Left lung (tissue), 4 donors: ENCODE measurements at regions not wholly inside any gene's neighbourhood (a gene's known extent, or its start where the extent isn't known, plus 50 kb on each side); places are given as distances from the start of the nearest gene placed in this dataset.

Experiments used
- ATAC-seq: fragments of 200-7000 bp; cut with Tn5 transposase; one replicate; pipeline ENCODE4 v1.9.1; 2020; ENCODE audit warnings: moderate library complexity
- DNase-seq, 4 donors: peaks; one replicate each; pipeline ENCODE4 v3.0.0-alpha.2; 2013 to 2020
- H3K27ac ChIP-seq, 2 donors: fragments of 200-600 bp; sonication (generic) in 1 of 2; one replicate each; pipeline versions ENCODE4 v1.5.0 to v1.8.0; 2020 to 2021
- H3K27me3 ChIP-seq, 2 donors: fragments of 200-600 bp; sonication (generic) in 1 of 2; one replicate each; pipeline versions ENCODE4 v1.5.0 to v1.8.0; 2020 to 2021
- H3K36me3 ChIP-seq, 2 donors: fragments of 200-600 bp; sonication (generic) in 1 of 2; one replicate each; pipeline versions ENCODE4 v1.5.0 to v1.8.0; 2020 to 2021
- H3K4me1 ChIP-seq, 2 donors: fragments of 200-600 bp; one replicate each; pipeline ENCODE4 v1.8.0; 2021
- H3K4me3 ChIP-seq, 2 donors: fragments of 200-600 bp; sonication (generic) in 1 of 2; one replicate each; pipeline versions ENCODE4 v1.5.0 to v1.8.0; 2020 to 2021; ENCODE audit warnings: mild to moderate bottlenecking in 1 of 2
- H3K9me3 ChIP-seq, 2 donors: fragments of 200-600 bp; sonication (generic) in 1 of 2; one replicate each; pipeline versions ENCODE4 v1.5.0 to v1.8.0; 2020 to 2021
- intact Hi-C, 2 donors: fragments of 100-400 bp; cut with DNase I; formaldehyde crosslinking; loops; one replicate each; pipeline versions ENCODE4 v1.11.2 to v1.14.2; 2022
- TF ChIP-seq, protein P1 (sequence below), 2 donors: fragments of 200-600 bp; sonication (generic) in 1 of 2; IDR thresholded peaks; one replicate each; pipeline versions ENCODE4 v1.5.0 to v1.8.0; 2021; ENCODE audit warnings: antibody characterized with exemption in 2 of 2
- donor health status: DM: no; HTN: yes; CAD: no.
- donor health status: DM: no; HTN: no; CAD: no.

GRCh38 chr5:62719061-62719720, 140.6 kb downstream of the LRRC70 start:
- Histone ChIP-seq H3K9me3 (no peaks in the 10 kb centered on the region), H3K4me3 (no peak overlapping the region), H3K4me1 (no peaks in the 10 kb centered on the region), H3K27me3 (no peaks in the 10 kb centered on the region), H3K27ac (no peak overlapping the region), H3K36me3 (no peaks in the 10 kb centered on the region)
- TF ChIP-seq, protein P1, sequence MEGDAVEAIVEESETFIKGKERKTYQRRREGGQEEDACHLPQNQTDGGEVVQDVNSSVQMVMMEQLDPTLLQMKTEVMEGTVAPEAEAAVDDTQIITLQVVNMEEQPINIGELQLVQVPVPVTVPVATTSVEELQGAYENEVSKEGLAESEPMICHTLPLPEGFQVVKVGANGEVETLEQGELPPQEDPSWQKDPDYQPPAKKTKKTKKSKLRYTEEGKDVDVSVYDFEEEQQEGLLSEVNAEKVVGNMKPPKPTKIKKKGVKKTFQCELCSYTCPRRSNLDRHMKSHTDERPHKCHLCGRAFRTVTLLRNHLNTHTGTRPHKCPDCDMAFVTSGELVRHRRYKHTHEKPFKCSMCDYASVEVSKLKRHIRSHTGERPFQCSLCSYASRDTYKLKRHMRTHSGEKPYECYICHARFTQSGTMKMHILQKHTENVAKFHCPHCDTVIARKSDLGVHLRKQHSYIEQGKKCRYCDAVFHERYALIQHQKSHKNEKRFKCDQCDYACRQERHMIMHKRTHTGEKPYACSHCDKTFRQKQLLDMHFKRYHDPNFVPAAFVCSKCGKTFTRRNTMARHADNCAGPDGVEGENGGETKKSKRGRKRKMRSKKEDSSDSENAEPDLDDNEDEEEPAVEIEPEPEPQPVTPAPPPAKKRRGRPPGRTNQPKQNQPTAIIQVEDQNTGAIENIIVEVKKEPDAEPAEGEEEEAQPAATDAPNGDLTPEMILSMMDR (IDR thresholded peaks at IDR 0.05) = no peak
- intact Hi-C loops = no loop called here
- ATAC-seq = no peak
- DNase-seq = no peak

GRCh38 chr5:62718324-62718723, 139.7 kb downstream of the LRRC70 start:
- H3K9me3 ChIP-seq = no peaks in the 10 kb centered on the region
- DNase-seq = no peak

DNA sequence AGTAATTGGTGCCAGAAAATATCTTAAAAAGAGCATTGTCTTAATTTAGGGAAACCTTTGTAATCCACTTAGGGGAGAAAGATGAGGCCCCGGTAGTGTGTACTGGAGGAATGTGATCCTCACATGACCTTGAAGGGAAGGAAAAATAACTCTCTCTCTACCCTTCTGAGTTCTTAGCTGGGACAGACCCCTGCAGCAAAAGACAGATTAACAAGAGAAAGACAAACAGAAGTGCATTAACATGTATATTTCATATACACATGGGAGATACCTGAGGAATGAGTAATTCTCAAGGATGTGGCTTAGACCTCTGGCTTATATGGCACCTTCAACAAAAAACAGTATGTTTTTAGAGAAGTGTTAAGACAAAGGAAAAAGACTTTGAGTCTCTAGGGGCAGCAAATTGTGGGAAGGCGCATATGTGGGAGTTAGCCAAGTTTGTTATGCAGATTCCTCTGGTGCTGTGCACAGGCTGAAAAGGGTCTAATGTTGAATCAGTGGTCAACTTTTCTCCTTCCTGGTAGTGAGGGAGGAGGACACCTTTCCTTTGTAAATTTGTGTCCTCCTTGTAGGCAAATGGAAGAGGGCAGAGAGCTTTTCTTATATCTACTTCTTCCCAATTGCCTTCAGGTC, 138.8 kb downstream of the LRRC70 start:
- TF ChIP-seq, protein P1 (IDR thresholded peaks at IDR 0.05) = no peak
- no peaks in the 10 kb centered on the region for H3K27me3 ChIP-seq
- H3K27ac ChIP-seq = no peak overlapping the region
- no peak for ATAC-seq
- no peak for DNase-seq
- H3K36me3 ChIP-seq = no peaks in the 10 kb centered on the region
- no peaks in the 10 kb centered on the region for H3K9me3 ChIP-seq
- intact Hi-C loops = no loop called here
- H3K4me1 ChIP-seq = no peaks in the 10 kb centered on the region
- H3K4me3 ChIP-seq = no peak overlapping the region

More at GRCh38 chr5:62718324-62718723, 139.7 kb downstream of the LRRC70 start:
- intact Hi-C loops = no loop called here
- no peaks in the 10 kb centered on the region for H3K4me1 ChIP-seq
- TF ChIP-seq, protein P1 (IDR thresholded peaks at IDR 0.05) = no peak
- H3K27ac ChIP-seq = no peak overlapping the region
- ATAC-seq = no peak
- H3K36me3 ChIP-seq = no peaks in the 10 kb centered on the region
- no peak overlapping the region for H3K4me3 ChIP-seq
- no peaks in the 10 kb centered on the region for H3K27me3 ChIP-seq

DNA sequence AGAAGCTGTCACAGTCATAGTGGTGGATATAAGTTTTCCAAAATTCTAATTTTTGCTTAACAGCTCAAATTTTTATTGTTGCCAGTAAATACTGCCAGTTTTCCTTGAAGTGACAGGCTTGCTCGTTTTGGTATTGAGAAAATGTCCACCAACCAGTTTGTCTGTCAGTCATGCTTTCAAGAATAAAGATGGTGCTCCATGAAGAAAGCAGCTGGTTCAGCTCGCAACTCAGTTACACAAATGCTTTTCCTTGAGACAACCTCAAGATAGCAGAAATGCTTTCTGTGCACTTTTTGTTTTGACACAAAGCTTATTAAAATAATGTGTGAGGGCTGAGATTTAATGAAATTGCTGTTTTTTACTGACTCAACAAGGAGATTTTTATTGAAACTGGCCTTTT, 135.7 kb downstream of the LRRC70 start:
- TF ChIP-seq, protein P1 (IDR thresholded peaks at IDR 0.05) = no peak
- Histone ChIP-seq H3K9me3 (no peaks in the 10 kb centered on the region), H3K27me3 (no peaks in the 10 kb centered on the region), H3K4me1 (no peaks in the 10 kb centered on the region), H3K27ac (no peak overlapping the region), H3K36me3 (no peaks in the 10 kb centered on the region), H3K4me3 (no peak overlapping the region)
- intact Hi-C loops = no loop called here
- no peak for ATAC-seq
- DNase-seq = peak in 1 of 4 donors; percentile 25

DNA sequence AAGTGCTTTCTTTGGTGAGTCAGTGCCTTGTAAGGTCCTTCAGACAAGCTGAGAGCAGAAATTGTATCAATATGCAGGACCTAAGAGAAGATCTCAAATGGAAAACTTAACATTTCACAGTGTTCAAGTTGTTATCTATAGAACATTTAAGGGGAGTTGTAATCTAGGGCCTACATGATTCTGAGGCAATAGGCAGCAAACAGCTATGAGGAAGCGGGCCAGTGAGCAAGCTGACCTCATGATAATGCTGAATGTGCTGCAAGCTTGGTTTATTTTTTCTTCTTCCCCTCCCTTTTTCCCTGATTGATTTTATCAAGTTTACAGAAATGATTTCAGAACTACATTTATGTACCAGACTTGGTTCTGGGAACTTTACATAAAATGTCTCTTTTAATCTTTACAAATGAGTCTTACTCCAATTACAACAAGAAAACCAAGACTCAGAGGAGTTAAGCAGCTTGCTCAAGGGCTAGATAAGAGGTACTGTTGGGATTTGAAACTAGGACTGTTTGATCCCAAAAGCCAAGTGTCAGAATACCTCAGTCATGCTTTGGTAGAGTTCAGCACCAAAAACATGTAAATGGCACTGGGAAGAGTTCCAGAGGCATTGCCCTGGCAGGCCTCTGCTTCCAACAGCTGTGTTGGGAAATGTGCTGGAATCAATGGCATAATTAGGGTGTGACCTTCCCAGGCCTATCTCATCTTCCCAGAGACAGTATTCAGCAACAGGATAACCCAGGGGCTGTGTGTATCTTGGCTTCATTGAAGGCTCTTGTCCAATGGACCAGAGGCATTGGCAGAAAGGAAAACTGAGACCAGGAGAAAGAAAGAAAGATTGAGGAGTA, 130.1 kb downstream of the LRRC70 start:
- TF ChIP-seq, protein P1 (IDR thresholded peaks at IDR 0.05) = no peak

More for the DNA sequence above, 130.1 kb downstream of the LRRC70 start:
- Histone ChIP-seq H3K36me3 (no peaks in the 10 kb centered on the region), H3K27me3 (no peaks in the 10 kb centered on the region), H3K9me3 (peaks cover 0 to 12% of the 10 kb centered on the region in 2 donors), H3K4me3 (no peak overlapping the region), H3K27ac (no peak overlapping the region), H3K4me1 (no peaks in the 10 kb centered on the region)
- no peak for DNase-seq
- intact Hi-C loops = no loop called here
- no peak for ATAC-seq
